Muscle of arm (tissue), 1 donor: ENCODE measurements at regions not wholly inside any gene's neighbourhood (a gene's known extent, or its start where the extent isn't known, plus 50 kb on each side); places are given as distances from the start of the nearest gene placed in this dataset.
"Not testable (repeated sequence)": the region's sequence is repeated elsewhere in the genome, so short reads cannot be mapped to it uniquely, and the experiment has no call there.

Experiments
- DNase-seq: peaks from one replicate; pipeline ENCODE4 v3.0.0-alpha.2; 2013

- no peak for DNase-seq
Measured at GRCh38 chr7:138316421-138317043, 143.5 kb upstream of the TRIM24 start.

GRCh38 chr7:138317044-138317596 lies 142.9 kb upstream of the TRIM24 start:
- DNase-seq = no peak

GRCh38 chr7:138324941-138325340 lies 135.1 kb upstream of the TRIM24 start:
- no peak for DNase-seq

GRCh38 chr7:138325434-138325833 lies 134.6 kb upstream of the TRIM24 start:
- no peak for DNase-seq

GRCh38 chr7:138328215-138328614 lies 131.8 kb upstream of the TRIM24 start:
- no peak for DNase-seq

GRCh38 chr7:138332850-138333249 lies 127.2 kb upstream of the TRIM24 start:
- DNase-seq = not testable (repeated sequence)

GRCh38 chr7:138338361-138338760 lies 121.7 kb upstream of the TRIM24 start:
- DNase-seq = peak; percentile 42

- DNase-seq = not testable (repeated sequence)
Measured at GRCh38 chr7:138339229-138339628, 120.8 kb upstream of the TRIM24 start.

GRCh38 chr7:138342990-138343389 lies 117.1 kb upstream of the TRIM24 start:
- no peak for DNase-seq

GRCh38 chr7:138345567-138345966 lies 114.5 kb upstream of the TRIM24 start:
- DNase-seq = no peak

- no peak for DNase-seq
Measured at GRCh38 chr7:138346975-138347374, 113.1 kb upstream of the TRIM24 start.

- DNase-seq = no peak
Measured at GRCh38 chr7:138349841-138350700, 110.0 kb upstream of the TRIM24 start.

GRCh38 chr7:138350701-138351357 lies 109.2 kb upstream of the TRIM24 start:
- DNase-seq = no peak

- DNase-seq = no peak
Measured at GRCh38 chr7:138352570-138353461, 107.2 kb upstream of the TRIM24 start.

- no peak for DNase-seq
Measured at GRCh38 chr7:138354066-138354465, 106.0 kb upstream of the TRIM24 start.

- DNase-seq = no peak
Measured at GRCh38 chr7:138355254-138355653, 104.8 kb upstream of the TRIM24 start.

- DNase-seq = no peak
Measured at GRCh38 chr7:138358850-138359341, 101.2 kb upstream of the TRIM24 start.

GRCh38 chr7:138359870-138360559 lies 100.0 kb upstream of the TRIM24 start:
- DNase-seq = no peak

- DNase-seq = no peak
Measured at GRCh38 chr7:138363721-138364120, 96.3 kb upstream of the TRIM24 start.

- not testable (repeated sequence) for DNase-seq
Measured at GRCh38 chr7:138366137-138366536, 93.9 kb upstream of the TRIM24 start.

GRCh38 chr7:138366676-138367075 lies 93.4 kb upstream of the TRIM24 start:
- DNase-seq = not testable (repeated sequence)
